ENCODE measurements at regions not wholly inside any gene's neighbourhood (a gene's known extent, or its start where the extent isn't known, plus 50 kb on each side); places are given as distances from the start of the nearest gene placed in this dataset.
"Not testable (repeated sequence)": the region's sequence is repeated elsewhere in the genome, so short reads cannot be mapped to it uniquely, and the experiment has no call there.

GRCh38 chr6:14288910-14289309 lies 171.3 kb downstream of the CD83 start:
- no peak for DNase-seq (ENCODE audit: low read depth in 3 of 3, low spot score in 2 of 3)

GRCh38 chr6:14290041-14290771 lies 172.6 kb downstream of the CD83 start:
- no peak for DNase-seq (ENCODE audit: low read depth in 3 of 3, low spot score in 2 of 3)

DNA sequence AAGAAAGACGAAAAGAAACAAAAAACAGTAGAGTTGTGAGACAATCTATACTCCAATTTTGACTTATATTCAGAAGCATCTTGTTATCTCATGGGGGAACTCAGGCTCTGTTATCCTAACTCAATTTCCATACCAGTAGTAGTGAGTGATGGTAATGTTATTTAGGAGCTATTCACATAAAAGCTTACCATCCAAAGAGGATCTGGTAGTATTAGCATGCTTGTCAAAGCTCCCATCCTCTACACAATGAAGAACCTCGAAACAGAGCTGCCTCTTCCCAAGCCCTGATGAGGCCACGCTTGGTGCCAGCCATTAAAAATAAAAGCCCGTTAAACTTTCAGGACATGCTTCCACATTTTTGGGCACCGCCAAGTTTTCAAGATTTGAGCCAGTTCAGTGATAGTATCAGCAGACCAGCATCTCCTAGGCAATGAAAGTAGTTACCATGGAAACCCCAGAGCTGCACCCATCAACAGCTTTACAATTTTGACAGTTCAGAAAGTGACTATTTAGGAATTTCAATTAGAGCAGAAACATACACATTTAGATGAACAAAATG lies 173.3 kb downstream of the CD83 start:
- no peak for DNase-seq (ENCODE audit: low read depth in 3 of 3, low spot score in 2 of 3)

GRCh38 chr6:14291331-14291730 lies 173.8 kb downstream of the CD83 start:
- DNase-seq (ENCODE audit: low read depth in 3 of 3, low spot score in 2 of 3) = no peak

GRCh38 chr6:14292119-14292518 lies 174.5 kb downstream of the CD83 start:
- no peak for DNase-seq (ENCODE audit: low read depth in 3 of 3, low spot score in 2 of 3)

DNA sequence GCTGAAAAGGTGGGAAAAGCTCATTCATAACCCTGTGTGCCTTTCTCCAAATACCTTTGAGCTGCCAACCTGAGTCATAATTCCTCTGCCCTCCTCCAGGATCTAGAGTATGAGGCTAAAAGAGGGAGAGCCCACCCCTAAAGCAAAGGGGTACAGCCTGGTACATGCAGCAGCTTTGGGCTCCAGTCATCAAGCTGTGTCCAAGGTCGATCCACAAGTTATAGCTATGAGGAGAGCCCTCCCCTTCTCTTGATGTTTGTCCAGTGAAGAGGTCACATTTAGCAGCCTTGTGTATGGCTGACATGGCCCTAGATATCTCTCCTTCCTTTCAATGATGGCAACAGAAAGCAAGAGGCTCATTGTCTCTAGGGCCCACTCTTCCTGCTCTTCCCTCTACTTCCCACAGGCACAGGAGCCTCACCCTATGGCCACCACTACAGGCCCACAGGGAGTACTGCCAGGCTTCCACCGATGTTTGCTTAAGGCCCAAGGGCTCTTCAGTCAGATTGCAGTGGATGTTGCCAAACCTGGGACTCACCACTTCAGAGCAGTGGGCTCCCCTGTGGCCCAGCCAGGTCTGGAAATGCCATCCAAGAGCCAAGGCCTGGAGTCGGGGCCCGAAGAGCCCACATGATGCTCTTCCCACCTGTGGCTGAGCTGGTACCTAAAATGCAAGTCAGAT lies 176.8 kb downstream of the CD83 start:
- DNase-seq (ENCODE audit: low read depth in 3 of 3, low spot score in 2 of 3) = no peak

DNA sequence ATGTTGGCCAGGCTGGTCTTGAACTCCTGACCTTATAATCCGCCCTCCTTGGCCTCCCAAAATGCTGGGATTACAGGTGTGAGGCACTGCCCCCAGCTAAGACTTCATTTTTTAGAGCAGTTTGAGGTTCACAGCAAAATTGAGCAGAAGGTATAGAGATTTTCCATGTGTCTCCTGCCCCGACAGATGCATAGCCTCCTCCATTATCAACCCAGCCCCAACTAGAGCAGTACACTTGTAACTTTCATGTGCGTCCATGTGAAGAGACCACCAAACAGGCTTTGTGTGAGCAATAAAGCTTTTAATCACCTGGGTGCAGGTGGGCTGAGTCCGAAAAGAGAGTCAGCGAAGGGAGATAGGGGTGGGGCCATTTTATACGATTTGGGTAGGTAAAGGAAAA lies 179.1 kb downstream of the CD83 start:
- not testable (repeated sequence) for DNase-seq (ENCODE audit: low read depth in 3 of 3, low spot score in 2 of 3)

GRCh38 chr6:14297118-14297517 lies 179.5 kb downstream of the CD83 start:
- DNase-seq (ENCODE audit: low read depth in 3 of 3, low spot score in 2 of 3) = not testable (repeated sequence)

- not testable (repeated sequence) for DNase-seq (ENCODE audit: low read depth in 3 of 3, low spot score in 2 of 3)
These were observed 182.6 kb downstream of the CD83 start for GRCh38 chr6:14300189-14300588.

GRCh38 chr6:14300721-14301120 lies 183.1 kb downstream of the CD83 start:
- not testable (repeated sequence) for DNase-seq (ENCODE audit: low read depth in 3 of 3, low spot score in 2 of 3)

- not testable (repeated sequence) for DNase-seq (ENCODE audit: low read depth in 3 of 3, low spot score in 2 of 3)
These were observed 183.9 kb downstream of the CD83 start for GRCh38 chr6:14301477-14301876.

- DNase-seq (ENCODE audit: low read depth in 3 of 3, low spot score in 2 of 3) = no peak
These were observed 187.6 kb downstream of the CD83 start for GRCh38 chr6:14305131-14305530.

DNA sequence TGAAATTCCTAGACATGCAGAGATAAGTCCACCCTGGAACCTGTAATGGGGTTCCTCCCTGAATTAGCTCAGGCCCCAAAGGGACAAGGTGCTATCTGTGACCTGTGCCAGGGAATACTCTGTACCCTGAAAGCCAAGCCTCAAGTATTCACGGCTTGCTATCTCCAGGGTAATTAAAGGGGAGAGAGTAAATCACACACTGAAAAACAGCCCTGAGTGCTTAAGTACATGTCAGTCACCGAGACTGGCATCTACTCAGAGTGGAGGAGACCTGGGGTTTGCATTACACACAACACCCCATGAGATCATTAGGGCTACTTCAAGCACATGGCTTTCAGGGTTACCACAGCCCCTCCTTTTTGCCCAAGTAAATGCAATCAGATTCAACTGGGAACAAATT lies 188.1 kb downstream of the CD83 start:
- no peak for DNase-seq (ENCODE audit: low read depth in 3 of 3, low spot score in 2 of 3)

GRCh38 chr6:14306151-14306906 lies 188.8 kb downstream of the CD83 start:
- DNase-seq (ENCODE audit: low read depth in 3 of 3, low spot score in 2 of 3) = no peak

- DNase-seq (ENCODE audit: low read depth in 3 of 3, low spot score in 2 of 3) = no peak
These were observed 191.9 kb downstream of the CD83 start for GRCh38 chr6:14309516-14309915.

GRCh38 chr6:14309951-14310445 lies 192.4 kb downstream of the CD83 start:
- no peak for DNase-seq (ENCODE audit: low read depth in 3 of 3, low spot score in 2 of 3)

- DNase-seq (ENCODE audit: low read depth in 3 of 3, low spot score in 2 of 3) = no peak
These were observed 193.4 kb downstream of the CD83 start for GRCh38 chr6:14310960-14311359.

- DNase-seq (ENCODE audit: low read depth in 3 of 3, low spot score in 2 of 3) = no peak
These were observed 195.0 kb downstream of the CD83 start for GRCh38 chr6:14312587-14312986.

DNA sequence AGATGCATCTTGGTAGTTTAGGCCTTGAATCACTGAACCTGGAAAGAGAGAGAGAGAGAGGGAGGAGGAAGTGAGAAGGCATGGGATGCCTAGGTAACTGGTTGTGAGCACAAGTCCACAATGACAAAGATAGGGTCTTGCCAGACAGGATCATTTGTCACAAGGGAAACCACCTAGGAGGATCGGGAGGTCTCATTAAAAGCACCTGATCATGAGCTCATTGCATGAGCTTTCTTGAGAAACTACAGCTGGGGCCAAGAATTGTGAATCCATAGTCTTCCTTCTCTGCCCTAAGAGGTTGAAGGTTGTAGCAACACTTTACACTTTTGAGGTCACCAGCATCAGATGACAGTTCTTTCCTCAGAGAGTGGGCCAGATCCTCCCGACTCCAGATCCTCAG lies 195.7 kb downstream of the CD83 start:
- no peak for DNase-seq (ENCODE audit: low read depth in 3 of 3, low spot score in 2 of 3)

GRCh38 chr6:14315353-14315752 lies 197.8 kb downstream of the CD83 start:
- no peak for DNase-seq (ENCODE audit: low read depth in 3 of 3, low spot score in 2 of 3)

All from right renal cortex interstitium (tissue), 3 donors.